Epithelial cell of esophagus (primary cell): ENCODE measurements at regions not wholly inside any gene's neighbourhood (a gene's known extent, or its start where the extent isn't known, plus 50 kb on each side); places are given as distances from the start of the nearest gene placed in this dataset.
"Not testable (repeated sequence)": the region's sequence is repeated elsewhere in the genome, so short reads cannot be mapped to it uniquely, and the experiment has no call there.

ENCODE experiments used
- DNase-seq: peaks from one replicate; pipeline ENCODE4 v3.0.0; 2010; ENCODE audit warnings: low read depth
- H3K4me3 ChIP-seq: 2 replicates; pipeline ENCODE4 v1.5.1; 2011; ENCODE audit warnings: mild to moderate bottlenecking, low read length, control low read depth
- CTCF ChIP-seq: IDR thresholded peaks from 2 replicates; pipeline ENCODE4 v1.5.1; 2011; ENCODE audit warnings: low read depth, mild to moderate bottlenecking, low read length, control low read depth, inconsistent platforms; ENCODE audit not compliant: insufficient read depth; ENCODE audit errors: missing control alignments

GRCh38 chr2:138094031-138094430 is 129.8 kb downstream of the HNMT start:
- H3K4me3 ChIP-seq, result no peak overlapping the region
- TF ChIP-seq CTCF, result no peak
- DNase-seq, result no peak

- DNase-seq, result no peak
- TF ChIP-seq CTCF, result no peak
- H3K4me3 ChIP-seq, result no peak overlapping the region
Observed at GRCh38 chr2:138095336-138095735, 131.1 kb downstream of the HNMT start.

- DNase-seq, H3K4me3 ChIP-seq: not testable (repeated sequence)
Observed at GRCh38 chr2:138099288-138099687, 135.0 kb downstream of the HNMT start.

- no peak overlapping the region for H3K4me3 ChIP-seq
- no peak for DNase-seq
- no peak for TF ChIP-seq CTCF
Observed at GRCh38 chr2:138101718-138102117, 137.4 kb downstream of the HNMT start.

GRCh38 chr2:138102664-138103063 is 138.4 kb downstream of the HNMT start:
- H3K4me3 ChIP-seq, result no peak overlapping the region
- no peak for TF ChIP-seq CTCF
- DNase-seq, result no peak

- no peak overlapping the region for H3K4me3 ChIP-seq
- DNase-seq, result no peak
- no peak for TF ChIP-seq CTCF
Observed at GRCh38 chr2:138103156-138103555, 138.9 kb downstream of the HNMT start.

- H3K4me3 ChIP-seq, result no peak overlapping the region
- DNase-seq, result no peak
- TF ChIP-seq CTCF, result no peak
Observed at GRCh38 chr2:138104071-138104470, 139.8 kb downstream of the HNMT start.

- no peak for TF ChIP-seq CTCF
- no peak for DNase-seq
- no peak overlapping the region for H3K4me3 ChIP-seq
Observed at GRCh38 chr2:138105358-138105757, 141.1 kb downstream of the HNMT start.
